K562 (cell line): ENCODE measurements at regions not wholly inside any gene's neighbourhood (a gene's known extent, or its start where the extent isn't known, plus 50 kb on each side); places are given as distances from the start of the nearest gene placed in this dataset.

Experiments used
- CBFA2T2 ChIP-seq: fragments of 450-650 bp; conservative IDR thresholded peaks from 2 replicates; pipeline ENCODE4 v1.6.1; 2017; ENCODE audit warnings: mild to moderate bottlenecking
- NR2F6 ChIP-seq: fragments of 450-650 bp; formaldehyde crosslinking; IDR thresholded peaks from 2 replicates; pipeline ENCODE4 v1.4.0; 2020; ENCODE audit warnings: mild to moderate bottlenecking
- POLR3A ChIP-seq: IDR thresholded peaks from 2 replicates; pipeline ENCODE4 v1.6.1; 2011; ENCODE audit warnings: borderline replicate concordance, mild to moderate bottlenecking, moderate library complexity; ENCODE audit not compliant: insufficient read length, insufficient read depth; ENCODE audit errors: extremely low read depth
- RAD51 ChIP-seq: fragments of 450-650 bp; IDR thresholded peaks from 2 replicates; pipeline ENCODE4 v1.7.1; 2016; ENCODE audit warnings: low read depth, mild to moderate bottlenecking, borderline replicate concordance
- RBM25 ChIP-seq: fragments of 200-400 bp; formaldehyde crosslinking; IDR thresholded peaks from 2 replicates; pipeline ENCODE4 v1.6.1; 2018; ENCODE audit warnings: low read length, low read depth, moderate library complexity; ENCODE audit not compliant: severe bottlenecking
- SMARCC2 ChIP-seq: fragments of 450-650 bp; IDR thresholded peaks from 2 replicates; pipeline ENCODE4 v1.6.1; 2017; ENCODE audit warnings: antibody characterized with exemption, moderate library complexity, mild to moderate bottlenecking, low read depth
- SMARCE1 ChIP-seq: fragments of 450-650 bp; IDR thresholded peaks from 2 replicates; pipeline ENCODE4 v1.7.1; 2016; ENCODE audit warnings: mild to moderate bottlenecking
- TF ChIP-seq, protein P1 (sequence below): fragments of 450-650 bp; IDR thresholded peaks from 2 replicates; pipeline ENCODE4 v1.6.1; 2016; ENCODE audit warnings: mild to moderate bottlenecking, moderate library complexity
- TF ChIP-seq, protein P2 (sequence below), 2 experiments: fragments of 250-450 bp in 1 of 2; fragments of 450-650 bp in 1 of 2; sonication (Bioruptor Pico) in 1 of 2; IDR thresholded peaks; 2 replicates each; pipeline versions ENCODE4 v1.6.1 to v1.8.0; 2016 to 2021; ENCODE audit warnings: mild to moderate bottlenecking in 2 of 2, moderate library complexity in 2 of 2, missing compliant biosample characterization in 1 of 2, missing genetic modification characterization in 1 of 2
- TF ChIP-seq, protein P3 (sequence below): sonication (generic); formaldehyde crosslinking; IDR thresholded peaks from 2 replicates; pipeline ENCODE4 v1.8.0; 2022; ENCODE audit warnings: missing genetic modification reagents, mild to moderate bottlenecking, borderline replicate concordance
- TF ChIP-seq, protein P4 (sequence below): fragments of 250-450 bp; sonication (Bioruptor Pico); IDR thresholded peaks from 2 replicates; pipeline ENCODE4 v1.8.0; 2022; ENCODE audit warnings: inconsistent platforms
- TF ChIP-seq, protein P5 (sequence below): sonication (generic); formaldehyde crosslinking; IDR thresholded peaks from 2 replicates; pipeline ENCODE4 v1.8.0; 2022; ENCODE audit warnings: mild to moderate bottlenecking, missing genetic modification reagents

DNA sequence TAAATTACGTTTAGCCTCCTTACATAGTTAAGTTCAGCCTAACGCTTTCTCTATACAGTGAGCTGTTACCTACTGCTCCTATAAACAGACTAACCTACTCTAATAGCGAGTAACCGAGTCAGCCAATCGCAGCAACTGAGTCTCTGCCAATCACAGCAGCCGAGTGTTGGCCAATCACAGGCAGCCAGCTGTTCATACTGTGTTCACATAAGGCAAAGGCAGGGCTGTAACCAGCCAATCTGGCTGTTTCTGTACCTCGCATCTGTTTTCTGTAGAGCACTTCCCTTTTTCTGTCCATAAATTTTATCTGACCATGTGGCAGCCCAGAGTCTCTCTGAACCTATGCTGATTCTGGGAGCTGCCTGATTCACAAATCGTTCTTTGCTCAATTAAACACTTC is 263.9 kb upstream of the JARID2 start (continued):
- TF ChIP-seq, protein P1, sequence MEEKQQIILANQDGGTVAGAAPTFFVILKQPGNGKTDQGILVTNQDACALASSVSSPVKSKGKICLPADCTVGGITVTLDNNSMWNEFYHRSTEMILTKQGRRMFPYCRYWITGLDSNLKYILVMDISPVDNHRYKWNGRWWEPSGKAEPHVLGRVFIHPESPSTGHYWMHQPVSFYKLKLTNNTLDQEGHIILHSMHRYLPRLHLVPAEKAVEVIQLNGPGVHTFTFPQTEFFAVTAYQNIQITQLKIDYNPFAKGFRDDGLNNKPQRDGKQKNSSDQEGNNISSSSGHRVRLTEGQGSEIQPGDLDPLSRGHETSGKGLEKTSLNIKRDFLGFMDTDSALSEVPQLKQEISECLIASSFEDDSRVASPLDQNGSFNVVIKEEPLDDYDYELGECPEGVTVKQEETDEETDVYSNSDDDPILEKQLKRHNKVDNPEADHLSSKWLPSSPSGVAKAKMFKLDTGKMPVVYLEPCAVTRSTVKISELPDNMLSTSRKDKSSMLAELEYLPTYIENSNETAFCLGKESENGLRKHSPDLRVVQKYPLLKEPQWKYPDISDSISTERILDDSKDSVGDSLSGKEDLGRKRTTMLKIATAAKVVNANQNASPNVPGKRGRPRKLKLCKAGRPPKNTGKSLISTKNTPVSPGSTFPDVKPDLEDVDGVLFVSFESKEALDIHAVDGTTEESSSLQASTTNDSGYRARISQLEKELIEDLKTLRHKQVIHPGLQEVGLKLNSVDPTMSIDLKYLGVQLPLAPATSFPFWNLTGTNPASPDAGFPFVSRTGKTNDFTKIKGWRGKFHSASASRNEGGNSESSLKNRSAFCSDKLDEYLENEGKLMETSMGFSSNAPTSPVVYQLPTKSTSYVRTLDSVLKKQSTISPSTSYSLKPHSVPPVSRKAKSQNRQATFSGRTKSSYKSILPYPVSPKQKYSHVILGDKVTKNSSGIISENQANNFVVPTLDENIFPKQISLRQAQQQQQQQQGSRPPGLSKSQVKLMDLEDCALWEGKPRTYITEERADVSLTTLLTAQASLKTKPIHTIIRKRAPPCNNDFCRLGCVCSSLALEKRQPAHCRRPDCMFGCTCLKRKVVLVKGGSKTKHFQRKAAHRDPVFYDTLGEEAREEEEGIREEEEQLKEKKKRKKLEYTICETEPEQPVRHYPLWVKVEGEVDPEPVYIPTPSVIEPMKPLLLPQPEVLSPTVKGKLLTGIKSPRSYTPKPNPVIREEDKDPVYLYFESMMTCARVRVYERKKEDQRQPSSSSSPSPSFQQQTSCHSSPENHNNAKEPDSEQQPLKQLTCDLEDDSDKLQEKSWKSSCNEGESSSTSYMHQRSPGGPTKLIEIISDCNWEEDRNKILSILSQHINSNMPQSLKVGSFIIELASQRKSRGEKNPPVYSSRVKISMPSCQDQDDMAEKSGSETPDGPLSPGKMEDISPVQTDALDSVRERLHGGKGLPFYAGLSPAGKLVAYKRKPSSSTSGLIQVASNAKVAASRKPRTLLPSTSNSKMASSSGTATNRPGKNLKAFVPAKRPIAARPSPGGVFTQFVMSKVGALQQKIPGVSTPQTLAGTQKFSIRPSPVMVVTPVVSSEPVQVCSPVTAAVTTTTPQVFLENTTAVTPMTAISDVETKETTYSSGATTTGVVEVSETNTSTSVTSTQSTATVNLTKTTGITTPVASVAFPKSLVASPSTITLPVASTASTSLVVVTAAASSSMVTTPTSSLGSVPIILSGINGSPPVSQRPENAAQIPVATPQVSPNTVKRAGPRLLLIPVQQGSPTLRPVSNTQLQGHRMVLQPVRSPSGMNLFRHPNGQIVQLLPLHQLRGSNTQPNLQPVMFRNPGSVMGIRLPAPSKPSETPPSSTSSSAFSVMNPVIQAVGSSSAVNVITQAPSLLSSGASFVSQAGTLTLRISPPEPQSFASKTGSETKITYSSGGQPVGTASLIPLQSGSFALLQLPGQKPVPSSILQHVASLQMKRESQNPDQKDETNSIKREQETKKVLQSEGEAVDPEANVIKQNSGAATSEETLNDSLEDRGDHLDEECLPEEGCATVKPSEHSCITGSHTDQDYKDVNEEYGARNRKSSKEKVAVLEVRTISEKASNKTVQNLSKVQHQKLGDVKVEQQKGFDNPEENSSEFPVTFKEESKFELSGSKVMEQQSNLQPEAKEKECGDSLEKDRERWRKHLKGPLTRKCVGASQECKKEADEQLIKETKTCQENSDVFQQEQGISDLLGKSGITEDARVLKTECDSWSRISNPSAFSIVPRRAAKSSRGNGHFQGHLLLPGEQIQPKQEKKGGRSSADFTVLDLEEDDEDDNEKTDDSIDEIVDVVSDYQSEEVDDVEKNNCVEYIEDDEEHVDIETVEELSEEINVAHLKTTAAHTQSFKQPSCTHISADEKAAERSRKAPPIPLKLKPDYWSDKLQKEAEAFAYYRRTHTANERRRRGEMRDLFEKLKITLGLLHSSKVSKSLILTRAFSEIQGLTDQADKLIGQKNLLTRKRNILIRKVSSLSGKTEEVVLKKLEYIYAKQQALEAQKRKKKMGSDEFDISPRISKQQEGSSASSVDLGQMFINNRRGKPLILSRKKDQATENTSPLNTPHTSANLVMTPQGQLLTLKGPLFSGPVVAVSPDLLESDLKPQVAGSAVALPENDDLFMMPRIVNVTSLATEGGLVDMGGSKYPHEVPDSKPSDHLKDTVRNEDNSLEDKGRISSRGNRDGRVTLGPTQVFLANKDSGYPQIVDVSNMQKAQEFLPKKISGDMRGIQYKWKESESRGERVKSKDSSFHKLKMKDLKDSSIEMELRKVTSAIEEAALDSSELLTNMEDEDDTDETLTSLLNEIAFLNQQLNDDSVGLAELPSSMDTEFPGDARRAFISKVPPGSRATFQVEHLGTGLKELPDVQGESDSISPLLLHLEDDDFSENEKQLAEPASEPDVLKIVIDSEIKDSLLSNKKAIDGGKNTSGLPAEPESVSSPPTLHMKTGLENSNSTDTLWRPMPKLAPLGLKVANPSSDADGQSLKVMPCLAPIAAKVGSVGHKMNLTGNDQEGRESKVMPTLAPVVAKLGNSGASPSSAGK: peak; percentile 8; the same call in 1 of the 2 replicates
- TF ChIP-seq SMARCE1 (no peak), CBFA2T2 (0 out of 2 replicates have a peak, but pooled peaks have one; percentile 33), NR2F6 (no peak), RBM25 (peak; percentile 17), RAD51 (no peak), POLR3A (no peak), SMARCC2 (no peak)
- TF ChIP-seq, protein P2, sequence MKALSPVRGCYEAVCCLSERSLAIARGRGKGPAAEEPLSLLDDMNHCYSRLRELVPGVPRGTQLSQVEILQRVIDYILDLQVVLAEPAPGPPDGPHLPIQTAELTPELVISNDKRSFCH (CRISPR knock-in tag; IDR thresholded peaks at IDR 0.05): no peak
- TF ChIP-seq, protein P2 (tag; IDR thresholded peaks at IDR 0.05): no peak
- TF ChIP-seq, protein P3, sequence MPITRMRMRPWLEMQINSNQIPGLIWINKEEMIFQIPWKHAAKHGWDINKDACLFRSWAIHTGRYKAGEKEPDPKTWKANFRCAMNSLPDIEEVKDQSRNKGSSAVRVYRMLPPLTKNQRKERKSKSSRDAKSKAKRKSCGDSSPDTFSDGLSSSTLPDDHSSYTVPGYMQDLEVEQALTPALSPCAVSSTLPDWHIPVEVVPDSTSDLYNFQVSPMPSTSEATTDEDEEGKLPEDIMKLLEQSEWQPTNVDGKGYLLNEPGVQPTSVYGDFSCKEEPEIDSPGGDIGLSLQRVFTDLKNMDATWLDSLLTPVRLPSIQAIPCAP (CRISPR knock-in tag): no peak
- TF ChIP-seq, protein P4, sequence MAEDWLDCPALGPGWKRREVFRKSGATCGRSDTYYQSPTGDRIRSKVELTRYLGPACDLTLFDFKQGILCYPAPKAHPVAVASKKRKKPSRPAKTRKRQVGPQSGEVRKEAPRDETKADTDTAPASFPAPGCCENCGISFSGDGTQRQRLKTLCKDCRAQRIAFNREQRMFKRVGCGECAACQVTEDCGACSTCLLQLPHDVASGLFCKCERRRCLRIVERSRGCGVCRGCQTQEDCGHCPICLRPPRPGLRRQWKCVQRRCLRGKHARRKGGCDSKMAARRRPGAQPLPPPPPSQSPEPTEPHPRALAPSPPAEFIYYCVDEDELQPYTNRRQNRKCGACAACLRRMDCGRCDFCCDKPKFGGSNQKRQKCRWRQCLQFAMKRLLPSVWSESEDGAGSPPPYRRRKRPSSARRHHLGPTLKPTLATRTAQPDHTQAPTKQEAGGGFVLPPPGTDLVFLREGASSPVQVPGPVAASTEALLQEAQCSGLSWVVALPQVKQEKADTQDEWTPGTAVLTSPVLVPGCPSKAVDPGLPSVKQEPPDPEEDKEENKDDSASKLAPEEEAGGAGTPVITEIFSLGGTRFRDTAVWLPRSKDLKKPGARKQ (CRISPR knock-in tag): no peak
- TF ChIP-seq, protein P5, sequence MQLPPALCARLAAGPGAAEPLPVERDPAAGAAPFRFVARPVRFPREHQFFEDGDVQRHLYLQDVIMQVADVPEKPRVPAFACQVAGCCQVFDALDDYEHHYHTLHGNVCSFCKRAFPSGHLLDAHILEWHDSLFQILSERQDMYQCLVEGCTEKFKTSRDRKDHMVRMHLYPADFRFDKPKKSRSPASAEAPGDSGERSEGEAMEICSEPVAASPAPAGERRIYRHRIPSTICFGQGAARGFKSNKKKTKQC (CRISPR knock-in tag): no peak
